ENCODE measurements at regions not wholly inside any gene's neighbourhood (a gene's known extent, or its start where the extent isn't known, plus 50 kb on each side); places are given as distances from the start of the nearest gene placed in this dataset.

DNA sequence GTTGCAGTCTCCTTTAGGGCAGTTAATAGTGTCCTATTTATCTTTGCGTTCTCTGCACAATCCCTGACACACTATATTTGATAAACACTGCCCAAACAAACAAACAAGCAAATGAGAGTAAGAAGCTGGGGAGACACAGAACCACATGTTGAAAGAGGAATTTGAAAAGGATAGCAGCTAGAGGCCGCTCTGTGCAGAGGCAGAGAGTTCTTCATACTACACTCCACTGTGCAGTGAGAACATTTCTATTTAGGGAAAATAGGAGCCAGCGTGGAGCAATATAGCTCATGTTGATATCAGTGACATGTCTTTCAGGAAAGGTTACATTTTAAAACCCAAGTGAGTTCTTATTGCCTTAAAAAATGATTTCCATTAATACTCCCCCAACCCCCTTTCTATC lies 140.3 kb upstream of the SEL1L start:
- no peak for DNase-seq

GRCh38 chr14:81676395-81676794 lies 142.7 kb upstream of the SEL1L start:
- no peak for DNase-seq

DNA sequence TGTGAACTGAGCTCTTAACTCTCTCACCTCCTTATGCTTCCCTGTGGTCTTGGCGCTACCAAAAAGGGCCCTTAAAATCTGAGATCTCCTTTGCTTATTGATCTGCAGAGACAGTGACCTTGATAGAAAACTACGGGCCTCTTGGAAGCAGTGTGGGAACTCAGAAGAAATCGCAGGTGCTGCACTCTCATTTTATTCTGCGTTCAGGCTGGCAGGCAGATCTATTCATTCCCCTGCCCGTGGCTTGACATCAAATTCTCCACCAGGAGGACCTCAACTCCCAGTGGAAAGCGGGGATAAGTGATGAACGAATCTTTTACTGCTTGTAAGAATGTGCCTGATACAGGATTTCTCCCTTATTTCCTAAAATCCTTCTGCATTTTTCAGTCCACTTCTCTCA lies 143.2 kb upstream of the SEL1L start:
- DNase-seq, result no peak

- DNase-seq, result no peak
Measured at GRCh38 chr14:81677736-81678135, 144.1 kb upstream of the SEL1L start.

DNA sequence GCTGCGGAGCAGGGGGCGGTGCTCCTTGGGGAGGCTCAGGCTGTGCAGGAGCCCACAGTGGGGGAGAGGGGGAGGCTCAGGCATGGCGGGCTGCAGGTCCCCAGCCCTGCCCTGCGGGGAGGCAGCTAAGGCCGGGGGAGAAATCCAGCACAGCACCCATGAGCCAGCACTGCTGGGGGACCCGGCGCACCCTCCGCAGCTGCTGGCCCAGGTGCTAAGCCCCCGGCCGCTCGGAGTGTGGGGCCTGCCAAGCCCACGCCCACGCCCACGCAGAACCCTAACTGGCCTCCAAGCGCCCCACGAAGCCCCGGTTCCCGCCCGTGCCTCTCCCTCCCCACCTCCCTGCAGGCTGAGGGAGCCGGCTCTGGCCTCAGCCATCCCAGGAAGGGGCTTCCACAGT lies 145.6 kb upstream of the SEL1L start:
- DNase-seq, result no peak

DNA sequence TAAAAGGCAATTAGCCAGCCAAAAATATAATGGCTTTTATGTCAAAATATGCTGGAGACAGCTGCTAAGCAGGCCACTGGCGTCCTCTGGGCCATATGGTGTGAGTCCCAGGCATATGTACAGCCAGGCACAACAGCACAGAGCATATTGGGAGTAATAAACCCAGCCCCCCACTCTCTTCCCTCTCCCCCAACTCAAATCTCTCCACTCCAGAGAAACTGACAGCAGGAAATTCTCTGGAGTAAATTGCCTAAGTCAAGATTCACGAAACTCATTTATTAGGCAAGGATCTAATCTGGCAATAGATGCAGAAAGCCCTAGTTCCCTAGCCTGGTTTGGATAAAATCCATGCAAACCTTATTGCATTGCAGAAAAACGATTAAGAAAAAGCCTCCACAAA lies 147.9 kb upstream of the SEL1L start:
- DNase-seq, result no peak

DNA sequence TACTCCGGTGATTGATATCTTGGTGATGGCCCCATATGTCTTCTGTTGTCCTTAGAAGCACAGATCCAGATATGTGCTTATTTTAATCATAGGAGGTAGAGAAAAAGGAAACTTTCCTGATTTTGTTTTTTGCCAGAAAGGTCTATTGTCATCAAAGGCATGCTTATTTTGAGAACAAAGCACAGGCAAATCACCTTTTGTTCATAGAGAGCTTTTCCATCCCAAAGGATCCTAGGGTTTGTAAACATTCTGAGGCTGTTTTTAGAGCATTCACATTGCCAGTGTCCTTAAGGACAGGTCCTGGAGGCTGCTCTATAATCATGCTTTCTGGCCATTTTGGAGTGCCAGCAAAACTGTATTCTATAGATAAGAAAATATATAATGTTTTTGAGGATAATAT lies 148.5 kb upstream of the SEL1L start:
- DNase-seq, result no peak

- DNase-seq, result no peak
Measured at GRCh38 chr14:81682701-81683100, 149.0 kb upstream of the SEL1L start.

GRCh38 chr14:81684696-81685095 lies 151.0 kb upstream of the SEL1L start:
- no peak for DNase-seq

DNA sequence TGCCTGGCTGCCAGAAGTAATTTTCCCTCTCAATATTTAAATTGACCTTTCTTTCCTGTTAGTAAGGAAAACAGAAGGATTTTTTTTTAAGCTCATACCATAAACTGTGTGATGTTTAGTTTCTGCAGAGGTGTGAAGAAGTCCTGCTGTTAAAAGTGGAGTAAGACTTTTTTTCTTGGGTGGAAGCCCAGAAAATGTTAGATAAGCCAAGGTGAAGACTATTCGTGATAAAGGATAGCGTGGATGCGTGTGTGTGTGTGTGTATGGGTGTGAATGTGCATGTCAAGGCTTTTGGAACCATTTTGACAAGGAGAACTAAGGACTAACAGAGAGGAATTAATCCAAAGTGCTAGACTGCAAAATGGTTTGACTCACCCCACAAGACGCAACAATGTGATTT lies 152.9 kb upstream of the SEL1L start:
- DNase-seq, result no peak

DNA sequence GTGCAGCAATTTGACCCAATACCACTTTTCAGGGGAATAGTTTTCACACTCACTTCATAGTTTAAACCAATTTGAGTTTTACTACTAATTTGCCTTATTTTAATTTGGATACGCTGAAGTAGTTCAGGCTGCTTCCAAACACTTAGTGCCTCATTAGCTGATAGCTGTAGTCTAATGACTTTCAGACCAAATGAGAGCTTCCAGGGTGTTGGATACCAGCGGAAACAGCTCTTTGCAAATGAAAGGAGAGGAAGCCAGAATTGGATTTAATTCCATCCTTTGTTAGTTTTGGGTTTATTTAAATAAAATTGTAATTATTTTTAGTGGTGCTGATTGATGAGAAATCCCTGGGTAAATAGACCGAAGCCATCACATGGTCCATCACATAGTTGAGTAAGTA lies 158.3 kb upstream of the SEL1L start:
- no peak for DNase-seq

GRCh38 chr14:81694419-81694818 lies 160.8 kb upstream of the SEL1L start:
- DNase-seq, result no peak

DNA sequence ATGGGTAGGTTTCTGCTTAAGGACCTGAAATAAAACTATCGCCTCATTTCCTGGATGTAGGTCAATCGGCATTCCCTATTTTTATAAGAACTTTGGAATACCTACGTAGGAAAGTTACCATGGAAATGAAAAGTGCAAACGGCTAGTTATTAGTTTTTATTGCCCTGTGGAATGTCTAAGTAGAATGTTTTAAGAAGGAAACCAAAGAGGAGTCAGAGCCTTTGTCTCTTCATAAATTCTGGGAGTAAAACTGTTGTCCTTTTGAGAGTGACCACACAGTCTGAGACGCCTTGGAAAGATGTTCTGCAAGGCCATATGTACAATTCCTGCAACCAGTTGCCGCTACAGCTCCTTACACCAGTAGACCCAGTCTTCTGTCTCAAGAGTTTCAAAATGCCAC lies 176.0 kb upstream of the SEL1L start:
- no peak for DNase-seq

DNA sequence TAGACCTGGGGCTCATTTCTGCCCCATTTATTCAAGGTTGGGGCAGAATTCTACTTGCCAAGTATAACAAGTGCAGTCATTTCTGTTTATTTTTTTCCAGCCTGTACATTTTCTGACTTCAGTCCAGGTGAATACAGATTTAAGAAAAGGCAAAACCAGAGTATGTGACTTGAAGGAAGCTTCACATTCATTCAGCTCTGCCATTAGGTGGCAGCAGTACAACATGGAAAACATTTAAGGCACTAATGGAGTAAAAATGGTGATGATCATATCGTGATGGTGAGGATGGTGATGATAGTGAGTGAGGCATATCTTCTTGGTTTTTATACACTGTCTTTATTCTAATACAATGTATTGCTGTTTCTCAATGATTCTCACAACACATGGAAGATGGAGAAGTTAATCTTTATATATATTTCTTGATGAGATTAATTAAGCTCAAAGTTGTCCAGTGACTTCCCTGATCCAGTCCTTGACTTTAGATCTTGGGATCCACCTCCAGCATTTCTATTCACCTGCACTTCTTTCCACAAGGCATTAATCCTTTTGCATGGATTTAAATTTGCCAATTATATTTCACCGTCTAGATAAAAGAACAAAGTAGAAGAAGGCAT lies 176.7 kb upstream of the SEL1L start:
- no peak for DNase-seq

DNA sequence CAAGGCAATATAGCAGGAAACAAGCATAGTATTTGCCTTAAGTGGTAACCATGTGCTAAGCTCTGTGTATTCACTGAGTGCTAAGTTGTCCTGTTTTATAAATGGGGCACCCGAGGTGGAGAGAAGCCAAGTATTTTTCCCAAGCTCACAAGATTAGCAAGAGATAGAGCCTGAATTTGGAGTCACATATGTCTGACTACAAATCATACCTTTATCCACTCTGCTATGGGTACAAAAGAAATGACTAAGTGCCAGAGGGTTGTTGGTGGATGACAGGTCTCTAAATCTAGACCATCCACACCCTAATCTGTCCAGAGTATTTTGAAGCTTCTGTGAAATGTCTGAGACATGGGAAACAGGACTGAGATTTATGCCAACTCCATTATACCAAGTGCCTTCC lies 182.1 kb upstream of the SEL1L start:
- DNase-seq, result no peak

GRCh38 chr14:81716953-81717352 lies 183.3 kb upstream of the SEL1L start:
- DNase-seq, result no peak

DNA sequence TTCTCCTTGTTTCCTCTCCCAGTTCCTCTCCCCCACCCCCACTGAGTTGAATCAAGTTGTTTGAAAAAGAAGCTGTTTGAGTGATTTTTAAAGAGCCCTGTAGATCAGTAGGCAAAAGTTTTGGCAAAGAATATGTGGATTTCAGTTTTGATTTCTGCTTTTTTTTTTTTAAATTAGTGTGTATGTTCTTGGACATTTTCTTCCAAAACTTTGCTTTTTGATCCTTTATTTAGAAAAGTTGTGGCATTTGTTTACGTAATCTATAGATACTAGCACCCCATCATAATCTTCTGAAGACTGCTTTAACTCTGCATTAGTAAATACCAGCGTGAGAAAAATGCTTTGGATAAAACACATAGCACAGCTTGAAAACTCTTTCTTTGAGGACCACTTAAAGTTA lies 190.3 kb upstream of the SEL1L start:
- no peak for DNase-seq

DNA sequence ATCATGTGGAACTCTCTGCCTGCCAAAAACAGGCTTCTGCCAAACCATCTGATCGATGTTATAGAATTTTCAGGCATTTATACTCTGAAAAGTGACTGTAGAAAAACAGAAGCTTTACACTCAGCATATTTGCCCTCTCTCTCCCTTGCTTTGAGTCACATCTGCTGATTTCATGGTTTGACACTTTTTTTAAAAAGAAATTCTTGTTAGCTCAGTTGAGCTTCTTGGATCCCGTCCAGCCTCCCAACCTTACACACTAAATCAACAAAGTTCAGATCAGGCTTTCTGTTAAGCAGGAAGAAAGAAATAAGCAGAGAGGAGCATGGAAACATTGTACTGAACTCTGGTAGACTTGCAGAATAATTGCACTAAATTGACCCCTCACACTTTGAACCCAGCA lies 193.6 kb upstream of the SEL1L start:
- DNase-seq, result no peak

DNA sequence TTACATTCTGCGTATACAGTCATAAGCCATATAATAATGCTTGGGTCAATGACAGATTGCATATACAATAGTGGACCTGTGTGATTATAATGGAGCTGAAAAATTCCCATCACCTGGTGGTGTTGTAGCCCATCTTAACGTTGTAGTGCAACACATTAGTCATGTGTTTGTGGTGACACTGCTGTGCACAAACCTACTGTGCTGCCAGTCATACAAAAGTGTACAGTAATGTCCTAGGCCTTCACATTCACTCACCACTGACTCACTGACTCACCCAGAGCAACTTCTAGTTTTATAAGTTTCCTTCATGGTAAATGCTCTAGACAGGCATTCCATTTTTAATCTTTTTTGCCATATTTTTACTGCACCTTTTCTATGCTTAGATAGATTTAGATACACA lies 194.8 kb upstream of the SEL1L start:
- no peak for DNase-seq

GRCh38 chr14:81729622-81730021 lies 196.0 kb upstream of the SEL1L start:
- no peak for DNase-seq

GRCh38 chr14:81737938-81738337 lies 204.3 kb upstream of the SEL1L start:
- no peak for DNase-seq

GRCh38 chr14:81738946-81739659 lies 205.4 kb upstream of the SEL1L start:
- DNase-seq, result no peak

DNA sequence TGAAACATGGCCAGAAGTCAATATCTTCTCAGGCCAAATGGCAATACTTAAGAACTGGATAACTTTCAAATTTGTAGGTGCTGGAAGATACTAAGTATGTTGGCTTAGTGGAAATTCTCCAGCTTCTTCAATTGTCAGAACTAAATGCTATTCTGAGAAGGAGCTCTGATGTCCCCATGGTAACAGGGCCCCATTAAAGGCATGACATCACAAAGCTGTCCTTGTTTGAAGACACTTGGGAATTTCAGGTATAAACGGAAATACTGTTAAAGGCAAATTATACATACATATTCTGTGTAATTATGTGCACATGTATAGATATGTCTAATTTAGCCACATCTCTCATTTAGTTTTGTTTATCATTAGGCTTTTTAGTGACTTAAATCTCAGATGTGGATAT lies 210.0 kb upstream of the SEL1L start:
- DNase-seq, result no peak

DNA sequence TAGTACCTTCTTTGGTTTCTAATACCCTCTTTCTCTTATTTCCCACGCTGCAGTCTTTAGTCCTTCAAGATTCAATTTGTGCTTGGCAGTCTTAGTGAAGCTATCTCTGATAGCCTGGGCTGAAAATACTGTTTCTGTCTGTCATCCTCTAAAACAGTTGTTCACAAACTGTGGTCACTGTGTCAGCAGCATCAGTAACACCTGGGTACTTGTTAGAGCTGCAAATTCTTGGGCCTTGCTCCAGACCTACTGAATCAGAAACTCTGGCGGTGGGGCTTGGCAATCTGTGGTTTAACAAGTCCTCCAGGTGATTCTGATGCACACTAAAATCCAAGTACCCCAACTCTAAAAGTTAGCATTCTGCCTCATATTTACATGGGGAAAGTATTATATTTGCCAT lies 217.5 kb upstream of the SEL1L start:
- no peak for DNase-seq

DNA sequence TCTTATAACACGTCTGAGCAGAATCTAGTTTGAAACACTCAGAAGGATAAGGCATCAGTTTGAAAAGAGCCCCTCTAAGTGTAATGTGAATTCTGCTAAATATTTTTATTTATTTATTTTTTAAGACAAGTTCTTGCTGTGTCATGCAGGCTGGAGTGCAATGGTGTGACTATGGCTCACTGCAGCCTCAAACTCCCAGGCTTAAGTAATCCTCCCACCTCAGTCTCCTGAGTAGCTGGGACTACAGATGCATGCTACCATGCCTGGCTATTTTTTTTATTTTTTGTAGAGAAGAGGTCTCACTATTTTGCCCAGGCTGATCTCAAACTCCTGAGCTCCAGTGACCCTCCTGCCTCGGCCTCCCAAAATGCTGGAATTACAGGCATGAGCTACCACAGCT lies 225.9 kb upstream of the SEL1L start:
- DNase-seq, result no peak

All from left hindlimb (tissue), 1 donor.